ENCODE measurements at regions not wholly inside any gene's neighbourhood (a gene's known extent, or its start where the extent isn't known, plus 50 kb on each side); places are given as distances from the start of the nearest gene placed in this dataset.

GRCh38 chr3:13148126-13148525, 74.9 kb upstream of the IQSEC1 start:
- no peaks in the 10 kb centered on the region for H3K9me3 ChIP-seq (ENCODE audit: control insufficient read depth in 1 of 2, low read length in 2 of 2)
- ChIA-PET POLR2A (ENCODE audit: partially characterized antibody) (no interaction called here), CTCF (ENCODE audit: partially characterized antibody) (no interaction called here)
- Mint-ChIP-seq H3K4me1 (peaks cover 4 to 20% (median 11%) of the 10 kb centered on the region in 4 donors), H3K36me3 (no peaks in the 10 kb centered on the region), H3K27ac (peak overlapping the region in 1 of 7 donors; percentile 22), H3K27me3 (peaks cover 0 to 1% of the 10 kb centered on the region in 2 donors), H3K9me3 (peaks cover 0 to 2% (median 0%) of the 10 kb centered on the region in 8 donors), H3K4me3 (no peak overlapping the region)
- no peak for DNase-seq
- H3K4me1 ChIP-seq (ENCODE audit: insufficient read depth, low read length): peaks cover 11% of the 10 kb centered on the region
- no peak overlapping the region for H3K27ac ChIP-seq (ENCODE audit: low read depth, low read length)
- no peak overlapping the region for H3K4me3 ChIP-seq (ENCODE audit: low read length in 2 of 2)
- no peaks in the 10 kb centered on the region for H3K36me3 ChIP-seq (ENCODE audit: insufficient read depth, low read length)
- intact Hi-C loops (cut with micrococcal nuclease): no loop called here
- no peaks in the 10 kb centered on the region for H3K27me3 ChIP-seq (ENCODE audit: insufficient read depth, low read length)

GRCh38 chr3:13147344-13147743, 74.1 kb upstream of the IQSEC1 start:
- Mint-ChIP-seq H3K27me3 (peaks cover 2 to 3% of the 10 kb centered on the region in 2 donors), H3K9me3 (peaks cover 0 to 2% (median 0%) of the 10 kb centered on the region in 8 donors), H3K4me1 (peaks cover 4 to 20% (median 11%) of the 10 kb centered on the region in 4 donors), H3K4me3 (no peak overlapping the region), H3K27ac (no peak overlapping the region), H3K36me3 (no peaks in the 10 kb centered on the region)
- Histone ChIP-seq H3K4me3 (ENCODE audit: low read length in 2 of 2) (no peak overlapping the region), H3K9me3 (ENCODE audit: control insufficient read depth in 1 of 2, low read length in 2 of 2) (no peaks in the 10 kb centered on the region), H3K27me3 (ENCODE audit: insufficient read depth, low read length) (no peaks in the 10 kb centered on the region), H3K4me1 (ENCODE audit: insufficient read depth, low read length) (peaks cover 11% of the 10 kb centered on the region), H3K36me3 (ENCODE audit: insufficient read depth, low read length) (no peaks in the 10 kb centered on the region), H3K27ac (ENCODE audit: low read depth, low read length) (no peak overlapping the region)
- intact Hi-C loops (cut with micrococcal nuclease): no loop called here
- DNase-seq: no peak
- ChIA-PET POLR2A (ENCODE audit: partially characterized antibody) (no interaction called here), CTCF (ENCODE audit: partially characterized antibody) (no interaction called here)

DNA sequence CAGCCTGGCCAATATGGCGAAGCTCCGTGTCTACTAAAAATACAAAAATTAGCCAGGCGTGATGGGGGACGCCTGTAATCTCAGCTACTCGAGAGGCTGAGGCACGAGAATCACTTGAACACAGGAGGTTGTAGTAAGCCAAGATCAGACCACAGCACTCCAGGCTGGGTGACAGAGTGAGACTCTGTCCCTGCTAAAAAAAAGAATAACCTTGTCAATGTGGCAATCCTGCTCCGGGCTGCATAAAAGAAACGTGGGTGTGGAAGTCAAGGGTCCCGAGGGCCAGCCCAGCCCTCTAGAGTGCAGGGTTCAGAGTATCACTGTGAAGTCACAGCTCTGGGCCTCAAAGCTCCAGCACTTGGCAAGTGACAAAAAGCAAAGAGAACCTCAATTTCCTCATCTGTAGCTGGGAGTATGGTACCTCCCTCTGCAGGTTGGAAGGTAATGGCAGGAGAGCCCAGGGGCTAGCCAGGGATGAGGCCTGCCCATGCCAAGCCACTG, 73.5 kb upstream of the IQSEC1 start:
- POLR2A ChIA-PET (ENCODE audit: partially characterized antibody): no interaction called here
- CTCF ChIA-PET (ENCODE audit: partially characterized antibody): interaction anchor here (1.2 kb wide), 1 partner anchor 306 kb away, joined by 3 read pairs; no protein-coding TSS in a partner anchor
- Mint-ChIP-seq H3K9me3 (peaks cover 0 to 2% (median 0%) of the 10 kb centered on the region in 8 donors), H3K27ac (peak overlapping the region in 1 of 7 donors; percentile 75), H3K36me3 (no peaks in the 10 kb centered on the region), H3K4me1 (peaks cover 4 to 20% (median 11%) of the 10 kb centered on the region in 4 donors), H3K27me3 (peaks cover 2 to 3% of the 10 kb centered on the region in 2 donors), H3K4me3 (no peak overlapping the region)
- no peaks in the 10 kb centered on the region for H3K27me3 ChIP-seq (ENCODE audit: insufficient read depth, low read length)
- H3K36me3 ChIP-seq (ENCODE audit: insufficient read depth, low read length): no peaks in the 10 kb centered on the region
- H3K4me3 ChIP-seq (ENCODE audit: low read length in 2 of 2): no peak overlapping the region
- intact Hi-C loops (cut with micrococcal nuclease): no loop called here
- DNase-seq: no peak
- peaks cover 11% of the 10 kb centered on the region for H3K4me1 ChIP-seq (ENCODE audit: insufficient read depth, low read length)
- no peaks in the 10 kb centered on the region for H3K9me3 ChIP-seq (ENCODE audit: control insufficient read depth in 1 of 2, low read length in 2 of 2)
- no peak overlapping the region for H3K27ac ChIP-seq (ENCODE audit: low read depth, low read length)

DNA sequence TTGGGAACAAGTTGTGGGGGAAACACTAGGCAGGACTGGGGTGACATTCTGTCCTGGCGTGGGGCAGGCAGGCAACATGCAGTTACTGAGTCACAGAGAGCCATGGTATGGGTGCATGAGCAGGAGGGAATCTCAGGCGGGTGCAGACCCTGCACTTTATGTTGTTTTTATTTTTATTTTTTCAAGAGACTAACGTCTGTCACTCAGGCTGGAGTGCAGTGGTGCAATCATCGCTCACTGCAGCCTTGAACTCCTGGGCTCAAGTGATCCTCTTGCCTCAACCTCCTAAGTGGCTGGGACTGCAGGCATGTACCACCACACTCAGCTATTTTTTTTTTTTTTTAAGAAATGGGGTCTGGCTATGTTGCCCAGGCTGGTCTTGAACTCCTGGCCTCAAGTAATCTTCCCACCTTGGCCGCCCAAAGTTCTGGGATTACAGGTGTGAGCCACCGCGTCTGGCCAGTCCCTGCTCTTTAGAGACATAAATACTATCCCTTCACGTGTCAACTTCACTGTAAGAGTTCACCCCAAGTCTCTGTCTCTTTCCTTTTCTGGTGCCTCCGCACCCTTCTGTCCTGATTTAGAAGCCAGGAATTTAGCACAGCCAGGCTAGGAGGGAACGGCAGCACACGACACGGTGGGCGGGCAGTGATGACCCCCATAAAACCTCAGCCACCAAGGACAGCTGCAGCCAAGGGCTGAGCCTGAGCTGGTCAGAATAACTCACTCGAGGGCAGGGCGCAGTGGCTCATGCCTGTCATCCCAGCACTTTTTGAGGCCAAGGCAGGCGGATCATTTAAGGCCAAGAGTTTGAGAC, 72.8 kb upstream of the IQSEC1 start:
- H3K4me3 Mint-ChIP-seq: no peak overlapping the region
- DNase-seq: no peak
- Histone ChIP-seq H3K36me3 (ENCODE audit: insufficient read depth, low read length) (no peaks in the 10 kb centered on the region), H3K4me1 (ENCODE audit: insufficient read depth, low read length) (peaks cover 11% of the 10 kb centered on the region), H3K4me3 (ENCODE audit: low read length in 2 of 2) (no peak overlapping the region), H3K9me3 (ENCODE audit: control insufficient read depth in 1 of 2, low read length in 2 of 2) (no peaks in the 10 kb centered on the region), H3K27ac (ENCODE audit: low read depth, low read length) (no peak overlapping the region), H3K27me3 (ENCODE audit: insufficient read depth, low read length) (no peaks in the 10 kb centered on the region)
- intact Hi-C loops (cut with micrococcal nuclease): no loop called here
- H3K9me3 Mint-ChIP-seq: peaks cover 0 to 2% (median 0%) of the 10 kb centered on the region in 8 donors
- no peaks in the 10 kb centered on the region for H3K36me3 Mint-ChIP-seq
- ChIA-PET POLR2A (ENCODE audit: partially characterized antibody) (no interaction called here), CTCF (ENCODE audit: partially characterized antibody) (interaction anchor here (1.2 kb wide), 1 partner anchor 306 kb away, joined by 3 read pairs; no protein-coding TSS in a partner anchor)
- peaks cover 4 to 5% of the 10 kb centered on the region in 2 donors for H3K27me3 Mint-ChIP-seq
- H3K27ac Mint-ChIP-seq: peak overlapping the region in 1 of 7 donors; percentile 41
- H3K4me1 Mint-ChIP-seq: peaks cover 4 to 20% (median 11%) of the 10 kb centered on the region in 4 donors

- intact Hi-C loops (cut with micrococcal nuclease): no loop called here
- Histone ChIP-seq H3K9me3 (ENCODE audit: control insufficient read depth in 1 of 2, low read length in 2 of 2) (no peaks in the 10 kb centered on the region), H3K4me1 (ENCODE audit: insufficient read depth, low read length) (peaks cover 9% of the 10 kb centered on the region), H3K27me3 (ENCODE audit: insufficient read depth, low read length) (no peaks in the 10 kb centered on the region), H3K4me3 (ENCODE audit: low read length in 2 of 2) (no peak overlapping the region), H3K36me3 (ENCODE audit: insufficient read depth, low read length) (no peaks in the 10 kb centered on the region), H3K27ac (ENCODE audit: low read depth, low read length) (no peak overlapping the region)
- ChIA-PET CTCF (ENCODE audit: partially characterized antibody) (interaction anchor here (1.2 kb wide), 1 partner anchor 307 kb away, joined by 3 read pairs; no protein-coding TSS in a partner anchor), POLR2A (ENCODE audit: partially characterized antibody) (no interaction called here)
- no peaks in the 10 kb centered on the region for H3K36me3 Mint-ChIP-seq
- peaks cover 0 to 2% (median 0%) of the 10 kb centered on the region in 8 donors for H3K9me3 Mint-ChIP-seq
- H3K4me3 Mint-ChIP-seq: no peak overlapping the region
- peaks cover 5 to 6% of the 10 kb centered on the region in 2 donors for H3K27me3 Mint-ChIP-seq
- no peak overlapping the region for H3K27ac Mint-ChIP-seq
- H3K4me1 Mint-ChIP-seq: peaks cover 4 to 16% (median 7%) of the 10 kb centered on the region in 4 donors
- no peak for DNase-seq
Observed at GRCh38 chr3:13145131-13145825, 72.0 kb upstream of the IQSEC1 start.

- H3K4me1 ChIP-seq (ENCODE audit: insufficient read depth, low read length): peaks cover under 1% of the 10 kb centered on the region
- H3K4me3 Mint-ChIP-seq: no peak overlapping the region
- intact Hi-C loops (cut with micrococcal nuclease): no loop called here
- H3K27me3 Mint-ChIP-seq: peaks cover 9 to 10% of the 10 kb centered on the region in 2 donors
- POLR2A ChIA-PET (ENCODE audit: partially characterized antibody): no interaction called here
- no peak overlapping the region for H3K27ac ChIP-seq (ENCODE audit: low read depth, low read length)
- DNase-seq: no peak
- CTCF ChIA-PET (ENCODE audit: partially characterized antibody): no interaction called here
- H3K9me3 ChIP-seq (ENCODE audit: control insufficient read depth in 1 of 2, low read length in 2 of 2): no peaks in the 10 kb centered on the region
- H3K36me3 ChIP-seq (ENCODE audit: insufficient read depth, low read length): no peaks in the 10 kb centered on the region
- H3K27ac Mint-ChIP-seq: no peak overlapping the region
- no peak overlapping the region for H3K4me3 ChIP-seq (ENCODE audit: low read length in 2 of 2)
- peaks cover 0 to 2% (median 0%) of the 10 kb centered on the region in 8 donors for H3K9me3 Mint-ChIP-seq
- H3K27me3 ChIP-seq (ENCODE audit: insufficient read depth, low read length): no peaks in the 10 kb centered on the region
- H3K36me3 Mint-ChIP-seq: no peaks in the 10 kb centered on the region
- peaks cover 0 to 7% (median 0%) of the 10 kb centered on the region in 4 donors for H3K4me1 Mint-ChIP-seq
Observed at GRCh38 chr3:13144163-13145023, 71.2 kb upstream of the IQSEC1 start.
